Omental fat pad (tissue), 3 donors: ENCODE measurements at regions not wholly inside any gene's neighbourhood (a gene's known extent, or its start where the extent isn't known, plus 50 kb on each side); places are given as distances from the start of the nearest gene placed in this dataset.

Source experiments
- ATAC-seq: fragments of 150-250 bp; one replicate; pipeline ENCODE4 v1.9.1; 2016; ENCODE audit warnings: mild to moderate bottlenecking, moderate library complexity; ENCODE audit not compliant: low FRiP score
- DNase-seq: peaks from one replicate; pipeline ENCODE4 v3.0.0-alpha.2; 2019; ENCODE audit warnings: low spot score
- CTCF ChIP-seq, 3 donors: fragments of 450-650 bp; IDR thresholded peaks; one replicate each; pipeline ENCODE4 v1.5.1; 2016 to 2017; ENCODE audit warnings: antibody characterized with exemption in 3 of 3, mild to moderate bottlenecking in 3 of 3, moderate library complexity in 2 of 3

- no peak for DNase-seq
- no peak for TF ChIP-seq CTCF (IDR thresholded peaks at IDR 0.05)
- ATAC-seq, result no peak
Observed at GRCh38 chr10:71072823-71073210, 139.6 kb upstream of the UNC5B start.

- no peak for DNase-seq
- ATAC-seq, result no peak
- TF ChIP-seq CTCF (IDR thresholded peaks at IDR 0.05), result no peak
Observed at GRCh38 chr10:71073451-71074175, 138.8 kb upstream of the UNC5B start.

GRCh38 chr10:71074176-71074755, 138.1 kb upstream of the UNC5B start:
- TF ChIP-seq CTCF (IDR thresholded peaks at IDR 0.05), result no peak
- no peak for ATAC-seq
- no peak for DNase-seq

DNA sequence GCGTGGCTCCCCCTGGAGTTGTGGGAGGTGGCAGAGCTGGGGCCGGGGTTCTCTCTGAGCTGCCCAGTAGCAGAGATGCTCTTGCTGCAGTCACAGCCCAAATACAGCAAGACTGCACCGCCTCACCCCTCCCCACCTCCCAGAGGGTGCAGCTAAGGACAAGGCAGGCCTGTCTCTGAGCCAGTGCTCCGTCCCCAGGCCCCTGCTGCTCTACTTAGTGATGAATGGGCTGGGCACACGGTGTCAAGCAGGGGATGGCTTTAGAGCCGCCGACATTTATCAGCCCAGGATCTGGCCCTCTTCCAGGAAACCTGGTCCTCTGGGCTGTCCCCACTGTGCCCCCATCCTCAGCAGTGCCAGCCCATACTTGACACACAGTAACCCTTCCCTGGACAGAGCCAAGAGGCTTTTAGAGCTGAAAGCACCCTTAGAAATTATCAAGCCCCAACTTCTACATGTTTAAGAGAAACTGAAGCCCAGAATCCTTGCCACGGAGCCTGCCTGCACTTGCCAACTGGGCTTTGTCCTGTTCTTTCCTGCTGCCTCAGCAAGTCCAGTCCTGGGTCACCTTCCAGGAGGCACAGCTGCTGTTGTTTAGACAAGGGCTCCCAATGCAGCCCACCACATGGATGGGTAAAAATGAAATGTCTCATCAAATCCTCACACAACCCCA, 137.1 kb upstream of the UNC5B start:
- ATAC-seq (no peak), DNase-seq (no peak)
- TF ChIP-seq CTCF (IDR thresholded peaks at IDR 0.05), result no peak

- ATAC-seq (no peak), DNase-seq (no peak)
- no peak for TF ChIP-seq CTCF (IDR thresholded peaks at IDR 0.05)
Observed at GRCh38 chr10:71075759-71076472, 136.5 kb upstream of the UNC5B start.

- no peak for TF ChIP-seq CTCF (IDR thresholded peaks at IDR 0.05)
- ATAC-seq (no peak), DNase-seq (no peak)
Observed at GRCh38 chr10:71076473-71077142, 135.8 kb upstream of the UNC5B start.
